CD4-positive, alpha-beta T cell (primary cell): ENCODE measurements at regions not wholly inside any gene's neighbourhood (a gene's known extent, or its start where the extent isn't known, plus 50 kb on each side); places are given as distances from the start of the nearest gene placed in this dataset.

Experiments used
- ATAC-seq: fragments of 200-7000 bp; cut with Tn5 transposase; one replicate; pipeline ENCODE4 v1.10.0; 2022; ENCODE audit warnings: mild to moderate bottlenecking; ENCODE audit not compliant: poor library complexity
- CTCF ChIA-PET: fragments of 350-600 bp; sonication (Branson Sonifier 250); formaldehyde crosslinking; loops from one replicate; lab custom pipeline; 2021; ENCODE audit warnings: antibody characterized with exemption, inconsistent platforms; lab: Charles Lee
- POLR2A ChIA-PET: fragments of 350-600 bp; sonication (Branson Sonifier 250); formaldehyde crosslinking; loops from one replicate; lab custom pipeline; 2021; ENCODE audit warnings: antibody characterized with exemption, inconsistent platforms; lab: Charles Lee
- DNase-seq, 14 experiments: peaks; one replicate each; pipeline ENCODE4 v3.0.0-alpha.2; 2013 to 2020; ENCODE audit warnings: mixed read lengths in 2 of 14
- H3K27ac ChIP-seq, 2 donors: one replicate each; pipeline versions ENCODE4 v1.5.1 to v1.7.0; 2013; ENCODE audit warnings: low read length in 2 of 2, low read depth in 1 of 2, mild to moderate bottlenecking in 1 of 2
- H3K27me3 ChIP-seq, 2 experiments: 1 replicate in 1 of 2; 2 replicates in 1 of 2; pipeline versions ENCODE4 v1.6.1 to v1.7.0; 2013; ENCODE audit warnings: low read length in 2 of 2, control low read depth in 1 of 2, mild to moderate bottlenecking in 1 of 2, moderate library complexity in 1 of 2; ENCODE audit not compliant: insufficient read depth in 2 of 2, control insufficient read depth in 1 of 2
- H3K36me3 ChIP-seq: one replicate; pipeline ENCODE4 v1.6.1; 2013; ENCODE audit warnings: low read length, control low read depth; ENCODE audit not compliant: insufficient read depth
- H3K4me1 ChIP-seq: one replicate; pipeline ENCODE4 v1.6.1; 2013; ENCODE audit warnings: low read length, control low read depth; ENCODE audit not compliant: insufficient read depth
- H3K4me3 ChIP-seq: one replicate; pipeline ENCODE4 v1.5.1; 2013; ENCODE audit warnings: mild to moderate bottlenecking, low read length, moderate library complexity
- H3K9me3 ChIP-seq, 2 experiments: 1 replicate in 1 of 2; 2 replicates in 1 of 2; pipeline versions ENCODE4 v1.6.1 to v1.7.0; 2013; ENCODE audit warnings: low read length in 2 of 2, mild to moderate bottlenecking in 2 of 2, control low read depth in 1 of 2, moderate library complexity in 1 of 2; ENCODE audit not compliant: control insufficient read depth in 1 of 2, insufficient read depth in 1 of 2
- H3K27ac Mint-ChIP-seq: one replicate; pipeline ENCODE4 v1.8.0; 2020; ENCODE audit warnings: mixed read lengths
- H3K27me3 Mint-ChIP-seq: one replicate; pipeline ENCODE4 v1.8.0; 2021; ENCODE audit warnings: mixed read lengths
- H3K36me3 Mint-ChIP-seq: one replicate; pipeline ENCODE4 v1.8.0; 2021; ENCODE audit warnings: low read depth, mixed read lengths
- H3K4me1 Mint-ChIP-seq: one replicate; pipeline ENCODE4 v1.8.0; 2021; ENCODE audit warnings: low read depth, mixed read lengths
- H3K4me3 Mint-ChIP-seq: one replicate; pipeline ENCODE4 v1.8.0; 2020; ENCODE audit warnings: mild to moderate bottlenecking, mixed read lengths
- H3K9me3 Mint-ChIP-seq: one replicate; pipeline ENCODE4 v1.8.0; 2020; ENCODE audit warnings: mixed read lengths
- intact Hi-C, 2 experiments: fragments of 100-400 bp; cut with DNase I in 1 of 2; cut with micrococcal nuclease in 1 of 2; formaldehyde crosslinking; loops; one replicate each; pipeline versions ENCODE4 v1.15.1 to v1.9.0; 2023 to 2025; cut with DNase I, micrococcal nuclease
- TF ChIP-seq, protein P1 (sequence below): fragments of 200-600 bp; IDR thresholded peaks from one replicate; pipeline ENCODE4 v1.8.0; 2022; ENCODE audit warnings: antibody characterized with exemption, mild to moderate bottlenecking

DNA sequence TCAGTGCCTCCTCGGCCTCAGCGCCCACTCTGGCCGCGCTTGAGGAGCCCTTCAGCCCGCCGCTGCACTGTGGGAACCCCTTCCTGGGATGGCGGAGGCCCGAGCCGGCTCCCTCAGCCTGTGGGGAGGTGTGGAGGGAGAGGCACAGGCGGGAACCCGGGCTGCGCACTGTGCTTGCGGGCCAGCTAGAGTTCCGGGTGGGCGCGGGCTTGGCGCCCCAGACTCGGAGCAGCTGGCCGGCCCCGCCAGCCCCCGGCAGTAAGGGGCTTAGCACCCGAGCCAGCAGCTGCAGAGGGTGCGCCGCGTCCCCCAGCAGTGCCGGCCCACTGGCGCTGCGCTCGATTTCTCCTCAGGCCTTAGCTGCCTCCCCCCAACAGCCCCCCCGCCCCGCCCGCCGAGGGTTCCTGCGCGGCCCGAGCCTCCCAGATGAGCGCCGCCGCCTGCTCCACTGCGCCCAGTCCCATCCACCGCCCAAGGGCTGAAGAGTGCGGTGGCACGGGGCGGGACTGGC lies 1137.0 kb downstream of the PCDH18 start:
- H3K9me3 ChIP-seq, result peaks cover 0 to 8% of the 10 kb centered on the region in 2 experiments
- CTCF ChIA-PET, result no interaction called here
- H3K4me1 ChIP-seq, result no peaks in the 10 kb centered on the region
- Mint-ChIP-seq H3K4me1 (no peaks in the 10 kb centered on the region), H3K27ac (no peak overlapping the region), H3K36me3 (no peaks in the 10 kb centered on the region), H3K9me3 (peaks cover 5% of the 10 kb centered on the region), H3K27me3 (no peaks in the 10 kb centered on the region), H3K4me3 (no peak overlapping the region)
- H3K27ac ChIP-seq, result no peak overlapping the region
- POLR2A ChIA-PET, result no interaction called here
- DNase-seq (peak in 1 of 14 experiments; percentile 6), ATAC-seq (no peak)
- intact Hi-C loops, result no loop called here
- TF ChIP-seq, protein P1, sequence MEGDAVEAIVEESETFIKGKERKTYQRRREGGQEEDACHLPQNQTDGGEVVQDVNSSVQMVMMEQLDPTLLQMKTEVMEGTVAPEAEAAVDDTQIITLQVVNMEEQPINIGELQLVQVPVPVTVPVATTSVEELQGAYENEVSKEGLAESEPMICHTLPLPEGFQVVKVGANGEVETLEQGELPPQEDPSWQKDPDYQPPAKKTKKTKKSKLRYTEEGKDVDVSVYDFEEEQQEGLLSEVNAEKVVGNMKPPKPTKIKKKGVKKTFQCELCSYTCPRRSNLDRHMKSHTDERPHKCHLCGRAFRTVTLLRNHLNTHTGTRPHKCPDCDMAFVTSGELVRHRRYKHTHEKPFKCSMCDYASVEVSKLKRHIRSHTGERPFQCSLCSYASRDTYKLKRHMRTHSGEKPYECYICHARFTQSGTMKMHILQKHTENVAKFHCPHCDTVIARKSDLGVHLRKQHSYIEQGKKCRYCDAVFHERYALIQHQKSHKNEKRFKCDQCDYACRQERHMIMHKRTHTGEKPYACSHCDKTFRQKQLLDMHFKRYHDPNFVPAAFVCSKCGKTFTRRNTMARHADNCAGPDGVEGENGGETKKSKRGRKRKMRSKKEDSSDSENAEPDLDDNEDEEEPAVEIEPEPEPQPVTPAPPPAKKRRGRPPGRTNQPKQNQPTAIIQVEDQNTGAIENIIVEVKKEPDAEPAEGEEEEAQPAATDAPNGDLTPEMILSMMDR, result no peak
- H3K4me3 ChIP-seq, result no peak overlapping the region
- no peaks in the 10 kb centered on the region for H3K36me3 ChIP-seq
- H3K27me3 ChIP-seq, result no peaks in the 10 kb centered on the region

DNA sequence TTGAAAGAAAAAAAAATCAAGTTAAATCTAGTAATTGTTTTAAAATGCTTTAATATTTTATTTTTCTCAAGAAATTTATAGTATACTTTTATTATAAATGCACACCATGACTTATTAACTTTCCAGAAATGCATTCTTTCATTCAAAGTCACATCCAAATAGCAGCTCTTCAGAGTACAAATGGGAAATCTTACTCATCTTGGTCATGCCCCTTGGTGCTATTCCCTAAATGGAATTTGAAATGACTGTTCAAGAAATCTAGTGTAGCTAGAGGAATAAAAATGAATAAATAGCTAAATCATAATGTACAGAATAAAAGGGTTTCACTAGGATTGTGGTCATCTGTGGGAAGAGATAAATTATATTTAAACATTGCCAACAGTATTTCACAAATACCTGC lies 1139.7 kb downstream of the PCDH18 start:
- peaks cover 5% of the 10 kb centered on the region for H3K9me3 Mint-ChIP-seq
- DNase-seq, result no peak
- ATAC-seq, result no peak
- no peaks in the 10 kb centered on the region for H3K36me3 ChIP-seq
- intact Hi-C loops, result no loop called here
- POLR2A ChIA-PET, result interaction anchor here (0.5 kb wide), 1 partner anchor 109 kb away, joined by 3 read pairs; no protein-coding TSS in a partner anchor
- TF ChIP-seq, protein P1, result no peak
- H3K36me3 Mint-ChIP-seq, result no peaks in the 10 kb centered on the region
- H3K27ac Mint-ChIP-seq, result no peak overlapping the region
- no peaks in the 10 kb centered on the region for H3K4me1 ChIP-seq
- H3K27ac ChIP-seq, result no peak overlapping the region
- peaks cover 0 to 8% of the 10 kb centered on the region in 2 experiments for H3K9me3 ChIP-seq
- H3K4me3 ChIP-seq, result no peak overlapping the region
- CTCF ChIA-PET, result no interaction called here
- no peak overlapping the region for H3K4me3 Mint-ChIP-seq
- no peaks in the 10 kb centered on the region for H3K4me1 Mint-ChIP-seq
- H3K27me3 ChIP-seq, result no peaks in the 10 kb centered on the region
- no peaks in the 10 kb centered on the region for H3K27me3 Mint-ChIP-seq

DNA sequence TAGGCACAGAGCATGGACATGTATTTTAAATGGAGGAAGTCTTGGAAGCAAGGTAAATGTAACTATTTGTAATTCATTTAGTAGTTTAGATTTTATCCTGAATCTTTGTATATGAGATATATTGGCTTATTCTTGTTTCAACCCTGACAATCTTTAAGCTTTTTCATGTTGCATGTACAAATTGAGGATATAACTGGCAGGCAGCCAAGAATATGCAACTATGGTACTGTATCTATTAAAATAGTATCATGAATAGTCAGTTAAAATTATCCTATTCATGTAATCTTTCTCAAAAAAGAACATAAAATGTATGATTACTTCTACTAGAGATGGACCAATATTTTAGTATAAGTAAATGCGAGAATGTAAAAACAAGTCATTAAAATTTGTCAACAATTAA lies 1141.5 kb downstream of the PCDH18 start:
- no peak overlapping the region for H3K4me3 ChIP-seq
- ATAC-seq, result no peak
- Mint-ChIP-seq H3K27ac (no peak overlapping the region), H3K9me3 (peaks cover 4% of the 10 kb centered on the region), H3K4me3 (no peak overlapping the region), H3K4me1 (no peaks in the 10 kb centered on the region), H3K36me3 (no peaks in the 10 kb centered on the region), H3K27me3 (no peaks in the 10 kb centered on the region)
- CTCF ChIA-PET, result no interaction called here
- H3K36me3 ChIP-seq, result no peaks in the 10 kb centered on the region
- no peak overlapping the region for H3K27ac ChIP-seq
- H3K4me1 ChIP-seq, result no peaks in the 10 kb centered on the region
- intact Hi-C loops, result no loop called here
- DNase-seq, result no peak
- H3K9me3 ChIP-seq, result peaks cover 0 to 11% of the 10 kb centered on the region in 2 experiments
- TF ChIP-seq, protein P1, result no peak
- POLR2A ChIA-PET, result no interaction called here
- no peaks in the 10 kb centered on the region for H3K27me3 ChIP-seq
